GM23338 (cell line): ENCODE measurements at regions not wholly inside any gene's neighbourhood (a gene's known extent, or its start where the extent isn't known, plus 50 kb on each side); places are given as distances from the start of the nearest gene placed in this dataset.

Experiments used
- ATAC-seq: fragments of 200-7000 bp; cut with Tn5 transposase; 3 replicates; pipeline ENCODE4 v1.9.1; 2020
- DNase-seq: peaks from one replicate; pipeline ENCODE4 v3.0.0-alpha.2; 2015; ENCODE audit warnings: low spot score
- H2AFZ ChIP-seq: fragments of 200-600 bp; sonication (generic); 2 replicates; pipeline ENCODE4 v1.8.0; 2016; ENCODE audit warnings: antibody characterized with exemption, mild to moderate bottlenecking, moderate library complexity
- H3F3A ChIP-seq: fragments of 200-600 bp; sonication (generic); replicated peaks from 2 replicates; pipeline ENCODE4 v1.8.0; 2017; ENCODE audit warnings: antibody characterized with exemption, mixed run types, low read depth
- H3K27ac ChIP-seq: fragments of 200-600 bp; sonication (generic); 2 replicates; pipeline ENCODE4 v1.6.1; 2016; ENCODE audit warnings: low read depth
- H3K27me3 ChIP-seq: fragments of 200-600 bp; sonication (generic); 2 replicates; pipeline ENCODE4 v1.8.0; 2016; ENCODE audit warnings: mild to moderate bottlenecking, mixed run types, moderate library complexity; ENCODE audit not compliant: insufficient read depth
- H3K36me3 ChIP-seq: fragments of 200-600 bp; sonication (generic); 2 replicates; pipeline ENCODE4 v1.8.0; 2016; ENCODE audit warnings: mild to moderate bottlenecking; ENCODE audit not compliant: insufficient read depth
- H3K4me1 ChIP-seq: fragments of 200-600 bp; sonication (generic); 2 replicates; pipeline ENCODE4 v1.8.0; 2016; ENCODE audit warnings: mild to moderate bottlenecking, moderate library complexity; ENCODE audit not compliant: insufficient read depth
- H3K4me2 ChIP-seq: fragments of 200-600 bp; sonication (generic); 2 replicates; pipeline ENCODE4 v1.7.1; 2017; ENCODE audit warnings: mixed run types
- H3K4me3 ChIP-seq: fragments of 200-600 bp; sonication (generic); 2 replicates; pipeline ENCODE4 v1.6.1; 2016; ENCODE audit warnings: mixed run types
- H3K79me2 ChIP-seq: fragments of 200-600 bp; sonication (generic); replicated peaks from 2 replicates; pipeline ENCODE4 v1.8.0; 2017; ENCODE audit warnings: mild to moderate bottlenecking; ENCODE audit not compliant: insufficient read depth
- H3K9me2 ChIP-seq: fragments of 200-600 bp; sonication (generic); 2 replicates; pipeline ENCODE4 v1.8.0; 2017; ENCODE audit not compliant: insufficient read depth
- H4K20me1 ChIP-seq: fragments of 200-600 bp; sonication (generic); replicated peaks from 2 replicates; pipeline ENCODE4 v1.8.0; 2017; ENCODE audit warnings: mild to moderate bottlenecking; ENCODE audit not compliant: insufficient read depth
- H3K27ac Mint-ChIP-seq: 2 replicates; pipeline ENCODE4 v1.8.0; 2020; ENCODE audit warnings: inconsistent platforms, mild to moderate bottlenecking, moderate library complexity, mixed read lengths
- H3K27me3 Mint-ChIP-seq: 3 replicates; pipeline ENCODE4 v1.8.0; 2022; ENCODE audit warnings: low read depth, mild to moderate bottlenecking, moderate library complexity, mixed read lengths, inconsistent platforms; ENCODE audit not compliant: insufficient read depth, poor library complexity
- H3K36me3 Mint-ChIP-seq: 3 replicates; pipeline ENCODE4 v1.8.0; 2021; ENCODE audit warnings: low read depth, mild to moderate bottlenecking, inconsistent platforms, moderate library complexity, mixed read lengths
- H3K4me1 Mint-ChIP-seq: 3 replicates; pipeline ENCODE4 v1.8.0; 2020; ENCODE audit warnings: mild to moderate bottlenecking, inconsistent platforms, mixed read lengths
- H3K4me3 Mint-ChIP-seq: 3 replicates; pipeline ENCODE4 v1.8.0; 2021; ENCODE audit warnings: moderate library complexity, mild to moderate bottlenecking, inconsistent platforms, mixed read lengths
- H3K9me3 Mint-ChIP-seq: 3 replicates; pipeline ENCODE4 v1.8.0; 2020; ENCODE audit warnings: moderate library complexity, mild to moderate bottlenecking, inconsistent platforms, mixed read lengths
- CREB1 ChIP-seq: fragments of 250-450 bp; sonication (Bioruptor Pico); IDR thresholded peaks from 2 replicates; pipeline ENCODE4 v1.5.0; 2020; ENCODE audit warnings: low read depth, mild to moderate bottlenecking, moderate library complexity
- EZH2 ChIP-seq: fragments of 200-600 bp; sonication (generic); IDR thresholded peaks from one replicate; pipeline ENCODE4 v1.8.0; 2017; ENCODE audit warnings: antibody characterized with exemption, mild to moderate bottlenecking, low read depth; ENCODE audit not compliant: unreplicated experiment
- EZH2phosphoT487 ChIP-seq: fragments of 200-600 bp; sonication (generic); IDR thresholded peaks from one replicate; pipeline ENCODE4 v1.8.1; 2018; ENCODE audit warnings: antibody characterized with exemption; ENCODE audit not compliant: unreplicated experiment
- JUNB ChIP-seq: IDR thresholded peaks from one replicate; pipeline ENCODE4 v1.6.1; 2016; ENCODE audit warnings: antibody characterized with exemption; ENCODE audit not compliant: unreplicated experiment
- NANOG ChIP-seq: IDR thresholded peaks from 2 replicates; pipeline ENCODE4 v1.6.1; 2016; ENCODE audit warnings: antibody characterized with exemption, borderline replicate concordance
- POLR2AphosphoS5 ChIP-seq: IDR thresholded peaks from 2 replicates; pipeline ENCODE4 v1.6.1; 2016; ENCODE audit warnings: antibody characterized with exemption, low read depth
- STAT1 ChIP-seq: IDR thresholded peaks from one replicate; pipeline ENCODE4 v1.6.1; 2016; ENCODE audit warnings: antibody characterized with exemption; ENCODE audit not compliant: unreplicated experiment
- ZNF114 ChIP-seq: fragments of 250-450 bp; sonication (Bioruptor Pico); IDR thresholded peaks from 2 replicates; pipeline ENCODE4 v1.5.0; 2020; ENCODE audit warnings: mild to moderate bottlenecking, moderate library complexity
- ZNF331 ChIP-seq: fragments of 250-450 bp; sonication (Bioruptor Pico); IDR thresholded peaks from 2 replicates; pipeline ENCODE4 v1.5.0; 2020; ENCODE audit warnings: low read depth, mild to moderate bottlenecking, moderate library complexity
- TF ChIP-seq, protein P1 (sequence below): IDR thresholded peaks from 2 replicates; pipeline ENCODE4 v1.6.1; 2016; ENCODE audit warnings: antibody characterized with exemption
- TF ChIP-seq, protein P2 (sequence below), 2 experiments: fragments of 200-600 bp in 1 of 2; sonication (generic) in 1 of 2; conservative IDR thresholded peaks; 2 replicates each; pipeline versions ENCODE4 v1.5.1 to v1.6.1; 2016 to 2017; ENCODE audit warnings: antibody characterized with exemption in 2 of 2, low read depth in 2 of 2, mild to moderate bottlenecking in 2 of 2, moderate library complexity in 1 of 2
- TF ChIP-seq, protein P3 (sequence below): fragments of 250-450 bp; sonication (Bioruptor Pico); IDR thresholded peaks from 2 replicates; pipeline ENCODE4 v1.5.0; 2020; ENCODE audit warnings: mild to moderate bottlenecking, moderate library complexity
- TF ChIP-seq, protein P4 (sequence below): IDR thresholded peaks from one replicate; pipeline ENCODE4 v1.6.1; 2018; ENCODE audit warnings: antibody characterized with exemption; ENCODE audit not compliant: unreplicated experiment

DNA sequence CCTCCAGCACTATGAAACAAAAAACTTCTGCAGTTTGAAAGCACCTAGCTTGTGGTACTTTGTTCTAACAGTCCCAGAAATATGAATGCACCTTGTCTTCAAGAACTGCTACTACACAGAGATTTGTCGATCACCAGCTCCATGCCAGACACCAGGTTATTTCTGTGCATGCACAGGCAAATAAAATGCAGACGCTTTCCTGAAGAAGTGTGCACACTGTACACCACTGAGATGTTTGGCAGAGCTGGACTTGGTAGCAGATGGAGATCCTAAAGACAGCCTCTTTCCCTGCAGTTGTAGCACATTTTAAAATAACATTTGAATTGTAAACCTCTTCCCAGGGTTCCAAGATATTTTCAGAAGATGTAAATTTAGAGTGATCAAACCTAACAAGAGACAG, 730.0 kb downstream of the MTRR start:
- H3K36me3 Mint-ChIP-seq, result no peaks in the 10 kb centered on the region
- Histone ChIP-seq H3K4me2 (no peak overlapping the region), H4K20me1 (no peaks in the 10 kb centered on the region), H3K36me3 (no peaks in the 10 kb centered on the region), H3K27ac (no peak overlapping the region), H3F3A (no peaks in the 10 kb centered on the region), H2AFZ (no peak overlapping the region), H3K9me2 (peaks cover 3% of the 10 kb centered on the region; the same call in 1 of the 2 replicates), H3K4me1 (no peaks in the 10 kb centered on the region), H3K27me3 (no peaks in the 10 kb centered on the region), H3K4me3 (no peak overlapping the region), H3K79me2 (no peaks in the 10 kb centered on the region)
- H3K27me3 Mint-ChIP-seq, result no peaks in the 10 kb centered on the region
- H3K4me1 Mint-ChIP-seq, result peaks cover 9% of the 10 kb centered on the region; the same call in 2 of the 3 replicates
- no peaks in the 10 kb centered on the region for H3K9me3 Mint-ChIP-seq
- ATAC-seq (no peak), DNase-seq (no peak)
- H3K27ac Mint-ChIP-seq, result no peak overlapping the region
- TF ChIP-seq NANOG (no peak), CREB1 (CRISPR knock-in tag) (no peak), ZNF331 (CRISPR knock-in tag) (no peak), JUNB (no peak), ZNF114 (no peak), EZH2phosphoT487 (no peak), POLR2AphosphoS5 (no peak), EZH2 (no peak), STAT1 (no peak)
- TF ChIP-seq, protein P1, sequence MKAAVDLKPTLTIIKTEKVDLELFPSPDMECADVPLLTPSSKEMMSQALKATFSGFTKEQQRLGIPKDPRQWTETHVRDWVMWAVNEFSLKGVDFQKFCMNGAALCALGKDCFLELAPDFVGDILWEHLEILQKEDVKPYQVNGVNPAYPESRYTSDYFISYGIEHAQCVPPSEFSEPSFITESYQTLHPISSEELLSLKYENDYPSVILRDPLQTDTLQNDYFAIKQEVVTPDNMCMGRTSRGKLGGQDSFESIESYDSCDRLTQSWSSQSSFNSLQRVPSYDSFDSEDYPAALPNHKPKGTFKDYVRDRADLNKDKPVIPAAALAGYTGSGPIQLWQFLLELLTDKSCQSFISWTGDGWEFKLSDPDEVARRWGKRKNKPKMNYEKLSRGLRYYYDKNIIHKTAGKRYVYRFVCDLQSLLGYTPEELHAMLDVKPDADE, result no peak
- TF ChIP-seq, protein P2, sequence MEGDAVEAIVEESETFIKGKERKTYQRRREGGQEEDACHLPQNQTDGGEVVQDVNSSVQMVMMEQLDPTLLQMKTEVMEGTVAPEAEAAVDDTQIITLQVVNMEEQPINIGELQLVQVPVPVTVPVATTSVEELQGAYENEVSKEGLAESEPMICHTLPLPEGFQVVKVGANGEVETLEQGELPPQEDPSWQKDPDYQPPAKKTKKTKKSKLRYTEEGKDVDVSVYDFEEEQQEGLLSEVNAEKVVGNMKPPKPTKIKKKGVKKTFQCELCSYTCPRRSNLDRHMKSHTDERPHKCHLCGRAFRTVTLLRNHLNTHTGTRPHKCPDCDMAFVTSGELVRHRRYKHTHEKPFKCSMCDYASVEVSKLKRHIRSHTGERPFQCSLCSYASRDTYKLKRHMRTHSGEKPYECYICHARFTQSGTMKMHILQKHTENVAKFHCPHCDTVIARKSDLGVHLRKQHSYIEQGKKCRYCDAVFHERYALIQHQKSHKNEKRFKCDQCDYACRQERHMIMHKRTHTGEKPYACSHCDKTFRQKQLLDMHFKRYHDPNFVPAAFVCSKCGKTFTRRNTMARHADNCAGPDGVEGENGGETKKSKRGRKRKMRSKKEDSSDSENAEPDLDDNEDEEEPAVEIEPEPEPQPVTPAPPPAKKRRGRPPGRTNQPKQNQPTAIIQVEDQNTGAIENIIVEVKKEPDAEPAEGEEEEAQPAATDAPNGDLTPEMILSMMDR (conservative IDR thresholded peaks at IDR 0.05; ENCODE audit: low read depth in 2 of 2), result no peak
- TF ChIP-seq, protein P3, sequence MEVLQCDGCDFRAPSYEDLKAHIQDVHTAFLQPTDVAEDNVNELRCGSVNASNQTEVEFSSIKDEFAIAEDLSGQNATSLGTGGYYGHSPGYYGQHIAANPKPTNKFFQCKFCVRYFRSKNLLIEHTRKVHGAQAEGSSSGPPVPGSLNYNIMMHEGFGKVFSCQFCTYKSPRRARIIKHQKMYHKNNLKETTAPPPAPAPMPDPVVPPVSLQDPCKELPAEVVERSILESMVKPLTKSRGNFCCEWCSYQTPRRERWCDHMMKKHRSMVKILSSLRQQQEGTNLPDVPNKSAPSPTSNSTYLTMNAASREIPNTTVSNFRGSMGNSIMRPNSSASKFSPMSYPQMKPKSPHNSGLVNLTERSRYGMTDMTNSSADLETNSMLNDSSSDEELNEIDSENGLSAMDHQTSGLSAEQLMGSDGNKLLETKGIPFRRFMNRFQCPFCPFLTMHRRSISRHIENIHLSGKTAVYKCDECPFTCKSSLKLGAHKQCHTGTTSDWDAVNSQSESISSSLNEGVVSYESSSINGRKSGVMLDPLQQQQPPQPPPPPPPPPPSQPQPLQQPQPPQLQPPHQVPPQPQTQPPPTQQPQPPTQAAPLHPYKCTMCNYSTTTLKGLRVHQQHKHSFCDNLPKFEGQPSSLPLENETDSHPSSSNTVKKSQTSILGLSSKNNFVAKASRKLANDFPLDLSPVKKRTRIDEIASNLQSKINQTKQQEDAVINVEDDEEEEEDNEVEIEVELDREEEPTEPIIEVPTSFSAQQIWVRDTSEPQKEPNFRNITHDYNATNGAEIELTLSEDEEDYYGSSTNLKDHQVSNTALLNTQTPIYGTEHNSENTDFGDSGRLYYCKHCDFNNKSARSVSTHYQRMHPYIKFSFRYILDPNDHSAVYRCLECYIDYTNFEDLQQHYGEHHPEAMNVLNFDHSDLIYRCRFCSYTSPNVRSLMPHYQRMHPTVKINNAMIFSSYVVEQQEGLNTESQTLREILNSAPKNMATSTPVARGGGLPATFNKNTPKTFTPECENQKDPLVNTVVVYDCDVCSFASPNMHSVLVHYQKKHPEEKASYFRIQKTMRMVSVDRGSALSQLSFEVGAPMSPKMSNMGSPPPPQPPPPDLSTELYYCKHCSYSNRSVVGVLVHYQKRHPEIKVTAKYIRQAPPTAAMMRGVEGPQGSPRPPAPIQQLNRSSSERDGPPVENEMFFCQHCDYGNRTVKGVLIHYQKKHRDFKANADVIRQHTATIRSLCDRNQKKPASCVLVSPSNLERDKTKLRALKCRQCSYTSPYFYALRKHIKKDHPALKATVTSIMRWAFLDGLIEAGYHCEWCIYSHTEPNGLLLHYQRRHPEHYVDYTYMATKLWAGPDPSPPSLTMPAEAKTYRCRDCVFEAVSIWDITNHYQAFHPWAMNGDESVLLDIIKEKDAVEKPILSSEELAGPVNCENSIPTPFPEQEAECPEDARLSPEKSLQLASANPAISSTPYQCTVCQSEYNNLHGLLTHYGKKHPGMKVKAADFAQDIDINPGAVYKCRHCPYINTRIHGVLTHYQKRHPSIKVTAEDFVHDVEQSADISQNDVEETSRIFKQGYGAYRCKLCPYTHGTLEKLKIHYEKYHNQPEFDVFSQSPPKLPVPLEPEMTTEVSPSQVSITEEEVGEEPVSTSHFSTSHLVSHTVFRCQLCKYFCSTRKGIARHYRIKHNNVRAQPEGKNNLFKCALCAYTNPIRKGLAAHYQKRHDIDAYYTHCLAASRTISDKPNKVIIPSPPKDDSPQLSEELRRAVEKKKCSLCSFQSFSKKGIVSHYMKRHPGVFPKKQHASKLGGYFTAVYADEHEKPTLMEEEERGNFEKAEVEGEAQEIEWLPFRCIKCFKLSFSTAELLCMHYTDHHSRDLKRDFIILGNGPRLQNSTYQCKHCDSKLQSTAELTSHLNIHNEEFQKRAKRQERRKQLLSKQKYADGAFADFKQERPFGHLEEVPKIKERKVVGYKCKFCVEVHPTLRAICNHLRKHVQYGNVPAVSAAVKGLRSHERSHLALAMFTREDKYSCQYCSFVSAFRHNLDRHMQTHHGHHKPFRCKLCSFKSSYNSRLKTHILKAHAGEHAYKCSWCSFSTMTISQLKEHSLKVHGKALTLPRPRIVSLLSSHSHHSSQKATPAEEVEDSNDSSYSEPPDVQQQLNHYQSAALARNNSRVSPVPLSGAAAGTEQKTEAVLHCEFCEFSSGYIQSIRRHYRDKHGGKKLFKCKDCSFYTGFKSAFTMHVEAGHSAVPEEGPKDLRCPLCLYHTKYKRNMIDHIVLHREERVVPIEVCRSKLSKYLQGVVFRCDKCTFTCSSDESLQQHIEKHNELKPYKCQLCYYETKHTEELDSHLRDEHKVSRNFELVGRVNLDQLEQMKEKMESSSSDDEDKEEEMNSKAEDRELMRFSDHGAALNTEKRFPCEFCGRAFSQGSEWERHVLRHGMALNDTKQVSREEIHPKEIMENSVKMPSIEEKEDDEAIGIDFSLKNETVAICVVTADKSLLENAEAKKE (CRISPR knock-in tag), result no peak
- TF ChIP-seq, protein P4, sequence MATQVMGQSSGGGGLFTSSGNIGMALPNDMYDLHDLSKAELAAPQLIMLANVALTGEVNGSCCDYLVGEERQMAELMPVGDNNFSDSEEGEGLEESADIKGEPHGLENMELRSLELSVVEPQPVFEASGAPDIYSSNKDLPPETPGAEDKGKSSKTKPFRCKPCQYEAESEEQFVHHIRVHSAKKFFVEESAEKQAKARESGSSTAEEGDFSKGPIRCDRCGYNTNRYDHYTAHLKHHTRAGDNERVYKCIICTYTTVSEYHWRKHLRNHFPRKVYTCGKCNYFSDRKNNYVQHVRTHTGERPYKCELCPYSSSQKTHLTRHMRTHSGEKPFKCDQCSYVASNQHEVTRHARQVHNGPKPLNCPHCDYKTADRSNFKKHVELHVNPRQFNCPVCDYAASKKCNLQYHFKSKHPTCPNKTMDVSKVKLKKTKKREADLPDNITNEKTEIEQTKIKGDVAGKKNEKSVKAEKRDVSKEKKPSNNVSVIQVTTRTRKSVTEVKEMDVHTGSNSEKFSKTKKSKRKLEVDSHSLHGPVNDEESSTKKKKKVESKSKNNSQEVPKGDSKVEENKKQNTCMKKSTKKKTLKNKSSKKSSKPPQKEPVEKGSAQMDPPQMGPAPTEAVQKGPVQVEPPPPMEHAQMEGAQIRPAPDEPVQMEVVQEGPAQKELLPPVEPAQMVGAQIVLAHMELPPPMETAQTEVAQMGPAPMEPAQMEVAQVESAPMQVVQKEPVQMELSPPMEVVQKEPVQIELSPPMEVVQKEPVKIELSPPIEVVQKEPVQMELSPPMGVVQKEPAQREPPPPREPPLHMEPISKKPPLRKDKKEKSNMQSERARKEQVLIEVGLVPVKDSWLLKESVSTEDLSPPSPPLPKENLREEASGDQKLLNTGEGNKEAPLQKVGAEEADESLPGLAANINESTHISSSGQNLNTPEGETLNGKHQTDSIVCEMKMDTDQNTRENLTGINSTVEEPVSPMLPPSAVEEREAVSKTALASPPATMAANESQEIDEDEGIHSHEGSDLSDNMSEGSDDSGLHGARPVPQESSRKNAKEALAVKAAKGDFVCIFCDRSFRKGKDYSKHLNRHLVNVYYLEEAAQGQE, result no peak
- H3K4me3 Mint-ChIP-seq, result no peak overlapping the region
